Endothelial cell of umbilical vein (primary cell): ENCODE measurements at regions not wholly inside any gene's neighbourhood (a gene's known extent, or its start where the extent isn't known, plus 50 kb on each side); places are given as distances from the start of the nearest gene placed in this dataset.

Experiments used
- BruUV-seq: library from RNA; stranded (reverse); fragments of 400-500 nt; replicated peaks from 2 replicates; lab custom pipeline; 2021; lab: Mats Ljungman, UMichigan
- CTCF ChIA-PET: fragments of 300-600, 350-600 bp; sonication (Branson Sonifier 250); formaldehyde crosslinking; loops from one replicate; lab custom pipeline; 2021; ENCODE audit warnings: antibody characterized with exemption, inconsistent platforms; lab: Charles Lee
- POLR2A ChIA-PET: fragments of 300-600, 350-600 bp; sonication (Branson Sonifier 250); formaldehyde crosslinking; loops from one replicate; lab custom pipeline; 2021; ENCODE audit warnings: antibody characterized with exemption, inconsistent platforms; lab: Charles Lee
- DNase-seq: peaks from one replicate; pipeline ENCODE4 v3.0.0-alpha.2; 2011; ENCODE audit warnings: low read depth, low spot score
- FAIRE-seq: peaks from 2 replicates; lab custom pipeline; 2011; peaks lifted over from hg19 to GRCh38; lab: Jason Lieb, UNC
- H2AFZ ChIP-seq: 2 replicates; pipeline ENCODE4 v1.6.0; 2012; ENCODE audit warnings: low read depth, low read length, control low read depth, inconsistent platforms
- H3K27ac ChIP-seq: 2 replicates; pipeline ENCODE4 v1.5.1; 2011; ENCODE audit warnings: low read depth, mild to moderate bottlenecking, control low read depth, low read length, moderate library complexity; ENCODE audit not compliant: insufficient read depth
- H3K27me3 ChIP-seq, 2 experiments: 2 replicates each; pipeline versions ENCODE4 v1.6.0 to v1.6.1; 2011; ENCODE audit warnings: low read length in 2 of 2, mixed read lengths in 1 of 2; ENCODE audit not compliant: control insufficient read depth in 2 of 2, insufficient read depth in 2 of 2
- H3K36me3 ChIP-seq, 2 experiments: 2 replicates in 1 of 2; 3 replicates in 1 of 2; pipeline ENCODE4 v1.5.1; 2011; ENCODE audit warnings: low read length in 2 of 2, mild to moderate bottlenecking in 1 of 2, moderate library complexity in 1 of 2; ENCODE audit not compliant: control insufficient read depth in 2 of 2, insufficient read depth in 2 of 2; ENCODE audit errors: extremely low read depth in 1 of 2
- H3K4me1 ChIP-seq: 3 replicates; pipeline ENCODE4 v1.5.1; 2011; ENCODE audit warnings: mild to moderate bottlenecking, low read length; ENCODE audit not compliant: control insufficient read depth, insufficient read depth; ENCODE audit errors: extremely low read depth
- H3K4me2 ChIP-seq: 2 replicates; pipeline ENCODE4 v1.6.1; 2011; ENCODE audit warnings: low read length, control low read depth, mixed read lengths; ENCODE audit not compliant: insufficient read depth
- H3K4me3 ChIP-seq, 3 experiments: fragments of 200-600 bp in 1 of 3; sonication (generic), shearing (Covaris generic) in 1 of 3; replicated peaks in 1 of 3; 2 replicates each; pipeline ENCODE4 v1.5.1; 2011 to 2016; ENCODE audit warnings: control low read depth in 3 of 3, low read length in 3 of 3, mild to moderate bottlenecking in 2 of 3, inconsistent platforms in 1 of 3, low read depth in 1 of 3, moderate library complexity in 1 of 3; ENCODE audit not compliant: insufficient read depth in 1 of 3
- H3K79me2 ChIP-seq: 2 replicates; pipeline ENCODE4 v1.6.0; 2012; ENCODE audit warnings: low read length, inconsistent platforms; ENCODE audit not compliant: control insufficient read depth, insufficient read depth
- H3K9ac ChIP-seq: replicated peaks from 2 replicates; pipeline ENCODE3; 2011; ENCODE audit warnings: low read length, control low read depth; ENCODE audit not compliant: insufficient read depth; ENCODE audit errors: extremely low read depth
- H3K9me1 ChIP-seq: replicated peaks from 3 replicates; pipeline ENCODE4 v1.6.0; 2011; ENCODE audit warnings: mild to moderate bottlenecking, low read length; ENCODE audit not compliant: control insufficient read depth, insufficient read depth; ENCODE audit errors: extremely low read depth
- H3K9me3 ChIP-seq: replicated peaks from 2 replicates; pipeline ENCODE4 v1.5.1; 2012; ENCODE audit warnings: low read length, inconsistent platforms; ENCODE audit not compliant: control insufficient read depth, insufficient read depth
- H4K20me1 ChIP-seq: replicated peaks from 2 replicates; pipeline ENCODE3; 2011; ENCODE audit warnings: mild to moderate bottlenecking, low read length; ENCODE audit not compliant: control insufficient read depth, insufficient read depth; ENCODE audit errors: extremely low read depth
- EZH2 ChIP-seq: IDR thresholded peaks from 2 replicates; pipeline ENCODE4 v1.6.1; 2012; ENCODE audit warnings: borderline replicate concordance, low read depth, mild to moderate bottlenecking, moderate library complexity, low read length, inconsistent platforms; ENCODE audit not compliant: severe bottlenecking
- FOS ChIP-seq: IDR thresholded peaks from 2 replicates; pipeline ENCODE4 v1.6.1; 2011; ENCODE audit warnings: mild to moderate bottlenecking, low read length, moderate library complexity, borderline replicate concordance; ENCODE audit not compliant: insufficient read depth
- GATA2 ChIP-seq: IDR thresholded peaks from 2 replicates; pipeline ENCODE4 v1.7.0; 2011; ENCODE audit warnings: low read depth, mild to moderate bottlenecking, moderate library complexity, mixed read lengths, low read length; ENCODE audit not compliant: insufficient read length, insufficient read depth
- JUN ChIP-seq: IDR thresholded peaks from 2 replicates; pipeline ENCODE4 v1.6.1; 2011; ENCODE audit warnings: borderline replicate concordance, low read depth; ENCODE audit not compliant: insufficient read length, insufficient read depth
- MYC ChIP-seq: IDR thresholded peaks from one replicate; pipeline ENCODE4 v1.6.1; 2011; ENCODE audit warnings: mild to moderate bottlenecking, low read depth, low read length
- POLR2A ChIP-seq: IDR thresholded peaks from 2 replicates; pipeline ENCODE4 v1.6.1; 2012; ENCODE audit warnings: low read depth, mild to moderate bottlenecking, control low read depth, low read length
- POLR2AphosphoS5 ChIP-seq: IDR thresholded peaks from 2 replicates; pipeline ENCODE4 v1.6.1; 2012; ENCODE audit warnings: low read depth, mild to moderate bottlenecking, control low read depth, low read length, moderate library complexity; ENCODE audit not compliant: insufficient read depth
- dilution Hi-C: fragments of 300-500 bp; cut with MboI; formaldehyde crosslinking; loops from one replicate; pipeline ENCODE4 v1.15.0; 2019; ENCODE audit warnings: low sequenced_read_pairs; ENCODE audit not compliant: extremely low pct_ligation_motif_present
- intact Hi-C: fragments of 100-400 bp; cut with micrococcal nuclease; formaldehyde crosslinking; loops from one replicate; pipeline ENCODE4 v1.10.0; 2022
- TF ChIP-seq, protein P1 (sequence below), 2 donors: IDR thresholded peaks; 1 replicate in 1 of 2; 2 replicates in 1 of 2; pipeline ENCODE4 v1.5.1; 2011; ENCODE audit warnings: low read length in 2 of 2, mild to moderate bottlenecking in 2 of 2, moderate library complexity in 2 of 2, control low read depth in 1 of 2, inconsistent platforms in 1 of 2, low read depth in 1 of 2; ENCODE audit not compliant: insufficient read depth in 1 of 2; ENCODE audit errors: extremely low read depth in 1 of 2
- TF ChIP-seq, protein P2 (sequence below): IDR thresholded peaks from 2 replicates; pipeline ENCODE4 v1.6.1; 2011; ENCODE audit not compliant: insufficient read depth, insufficient read length

- no peaks in the 10 kb centered on the region for H3K9me3 ChIP-seq
- H3K9me1 ChIP-seq, result no peaks in the 10 kb centered on the region
- dilution Hi-C loops (no loop called here), intact Hi-C loops (no loop called here)
- DNase-seq, result no peak
- ChIA-PET POLR2A (no interaction called here), CTCF (no interaction called here)
- H3K4me1 ChIP-seq, result no peaks in the 10 kb centered on the region
- no peaks in the 10 kb centered on the region for H3K36me3 ChIP-seq
- H4K20me1 ChIP-seq, result no peaks in the 10 kb centered on the region
- no peak overlapping the region for H3K4me2 ChIP-seq
- no TSS peak for BruUV-seq
- no peak overlapping the region for H3K9ac ChIP-seq
- H2AFZ ChIP-seq, result no peak overlapping the region
- H3K4me3 ChIP-seq, result no peak overlapping the region
- no peak overlapping the region for H3K27ac ChIP-seq
- no peaks in the 10 kb centered on the region for H3K79me2 ChIP-seq
- FAIRE-seq, result no peak
- TF ChIP-seq, protein P1, sequence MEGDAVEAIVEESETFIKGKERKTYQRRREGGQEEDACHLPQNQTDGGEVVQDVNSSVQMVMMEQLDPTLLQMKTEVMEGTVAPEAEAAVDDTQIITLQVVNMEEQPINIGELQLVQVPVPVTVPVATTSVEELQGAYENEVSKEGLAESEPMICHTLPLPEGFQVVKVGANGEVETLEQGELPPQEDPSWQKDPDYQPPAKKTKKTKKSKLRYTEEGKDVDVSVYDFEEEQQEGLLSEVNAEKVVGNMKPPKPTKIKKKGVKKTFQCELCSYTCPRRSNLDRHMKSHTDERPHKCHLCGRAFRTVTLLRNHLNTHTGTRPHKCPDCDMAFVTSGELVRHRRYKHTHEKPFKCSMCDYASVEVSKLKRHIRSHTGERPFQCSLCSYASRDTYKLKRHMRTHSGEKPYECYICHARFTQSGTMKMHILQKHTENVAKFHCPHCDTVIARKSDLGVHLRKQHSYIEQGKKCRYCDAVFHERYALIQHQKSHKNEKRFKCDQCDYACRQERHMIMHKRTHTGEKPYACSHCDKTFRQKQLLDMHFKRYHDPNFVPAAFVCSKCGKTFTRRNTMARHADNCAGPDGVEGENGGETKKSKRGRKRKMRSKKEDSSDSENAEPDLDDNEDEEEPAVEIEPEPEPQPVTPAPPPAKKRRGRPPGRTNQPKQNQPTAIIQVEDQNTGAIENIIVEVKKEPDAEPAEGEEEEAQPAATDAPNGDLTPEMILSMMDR (IDR thresholded peaks at IDR 0.05; ENCODE audit: extremely low read depth in 1 of 2, insufficient read depth in 1 of 2, low read depth in 1 of 2, low read length in 2 of 2), result no peak
- TF ChIP-seq JUN, result no peak
- TF ChIP-seq MYC, result no peak
- TF ChIP-seq EZH2, result no peak
- TF ChIP-seq POLR2AphosphoS5, result no peak
- TF ChIP-seq POLR2A, result no peak
- no peaks in the 10 kb centered on the region for H3K27me3 ChIP-seq
Measured at GRCh38 chr13:80094526-80094925, 246.4 kb downstream of the SPRY2 start.

GRCh38 chr13:80093888-80094287 is 247.0 kb downstream of the SPRY2 start:
- Histone ChIP-seq H2AFZ (no peak overlapping the region), H3K4me3 (no peak overlapping the region), H3K9me1 (no peaks in the 10 kb centered on the region), H4K20me1 (no peaks in the 10 kb centered on the region), H3K79me2 (no peaks in the 10 kb centered on the region), H3K9me3 (no peaks in the 10 kb centered on the region), H3K27ac (no peak overlapping the region), H3K27me3 (no peaks in the 10 kb centered on the region), H3K4me1 (no peaks in the 10 kb centered on the region), H3K36me3 (no peaks in the 10 kb centered on the region), H3K4me2 (no peak overlapping the region), H3K9ac (no peak overlapping the region)
- intact Hi-C loops, result no loop called here
- dilution Hi-C loops, result no loop called here
- DNase-seq (no peak), FAIRE-seq (no peak)
- ChIA-PET CTCF (no interaction called here), POLR2A (no interaction called here)
- TF ChIP-seq FOS, result no peak
- no peak for TF ChIP-seq JUN
- TF ChIP-seq, protein P1 (IDR thresholded peaks at IDR 0.05; ENCODE audit: extremely low read depth in 1 of 2, insufficient read depth in 1 of 2, low read depth in 1 of 2, low read length in 2 of 2), result no peak
- TF ChIP-seq, protein P2, sequence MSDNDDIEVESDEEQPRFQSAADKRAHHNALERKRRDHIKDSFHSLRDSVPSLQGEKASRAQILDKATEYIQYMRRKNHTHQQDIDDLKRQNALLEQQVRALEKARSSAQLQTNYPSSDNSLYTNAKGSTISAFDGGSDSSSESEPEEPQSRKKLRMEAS, result no peak
- TF ChIP-seq GATA2, result no peak
- no peak for TF ChIP-seq POLR2A
- no peak for TF ChIP-seq POLR2AphosphoS5
- TF ChIP-seq EZH2, result no peak
- TF ChIP-seq MYC, result no peak
- BruUV-seq, result no TSS peak
